ENCODE measurements at regions not wholly inside any gene's neighbourhood (a gene's known extent, or its start where the extent isn't known, plus 50 kb on each side); places are given as distances from the start of the nearest gene placed in this dataset.

GRCh38 chr16:82311528-82311927, 141.5 kb upstream of the MPHOSPH6 start:
- no TSS peak for BruUV-seq (replicated peaks)
- H2AK9ac ChIP-seq (replicated peaks; ENCODE audit: low read depth, low read length, poor library complexity) = no peak overlapping the region
- no peaks in the 10 kb centered on the region for H3K9me1 ChIP-seq (ENCODE audit: insufficient read depth, low read length)
- no peak overlapping the region for H3K4ac ChIP-seq (ENCODE audit: low read depth, low read length)
- no peak overlapping the region for H2BK5ac ChIP-seq (ENCODE audit: low read depth, low read length, poor library complexity, severe bottlenecking)
- H3K18ac ChIP-seq (ENCODE audit: low read depth, low read length) = no peak overlapping the region
- no peak overlapping the region for H4K8ac ChIP-seq (ENCODE audit: low read depth in 2 of 2, low read length in 2 of 2)
- no peak overlapping the region for H3K9ac ChIP-seq (ENCODE audit: low read depth, low read length)
- ATAC-seq (ENCODE audit: low read depth) (no peak), DNase-seq (no peak)
- intact Hi-C loops (cut with micrococcal nuclease) = no loop called here
- no peak overlapping the region for H2AK5ac ChIP-seq (ENCODE audit: low read depth, low read length)
- no peak overlapping the region for H3K4me2 ChIP-seq (ENCODE audit: low read depth, low read length)
- H3K9me3 ChIP-seq (ENCODE audit: control insufficient read depth, insufficient read depth, low read length) = no peaks in the 10 kb centered on the region
- H3K27me3 ChIP-seq (ENCODE audit: control insufficient read depth, insufficient read depth, low read length) = no peaks in the 10 kb centered on the region
- WGBS, 2 experiments (ENCODE audit: extremely low coverage in 2 of 2, insufficient read length in 1 of 2) = 83% methylated on average over 3 of the region's 5 CpGs; no CpG with 5 or more reads in 1 of the 2 experiments
- no peak overlapping the region for H2BK120ac ChIP-seq (ENCODE audit: low read depth, low read length)
- no peak overlapping the region for H2BK15ac ChIP-seq (ENCODE audit: low read depth, low read length)
- no peak overlapping the region for H3K14ac ChIP-seq (replicated peaks; ENCODE audit: low read depth, low read length)
- no peaks in the 10 kb centered on the region for H3K79me1 ChIP-seq (ENCODE audit: low read depth in 1 of 2, low read length in 2 of 2)
- H2BK20ac ChIP-seq (ENCODE audit: low read depth, low read length) = no peak overlapping the region
- no peak overlapping the region for H2AFZ ChIP-seq (replicated peaks; ENCODE audit: low read length, poor library complexity)
- H3K36me3 ChIP-seq (ENCODE audit: control insufficient read depth, insufficient read depth, low read length) = no peaks in the 10 kb centered on the region
- H3K4me3 ChIP-seq (ENCODE audit: insufficient read depth, low read depth, low read length) = no peak overlapping the region
- no peak overlapping the region for H3K56ac ChIP-seq (ENCODE audit: extremely low read depth, insufficient read depth, low read length)
- ChIA-PET CTCF (no interaction called here), POLR2A (ENCODE audit: unreplicated experiment) (no interaction called here)
- H4K5ac ChIP-seq (ENCODE audit: low read depth, low read length) = no peak overlapping the region
- H3K27ac ChIP-seq (ENCODE audit: insufficient read depth, low read length) = no peak overlapping the region
- in situ Hi-C loops (cut with MboI; ENCODE audit: low sequenced_read_pairs) = no loop called here
- H3K4me1 ChIP-seq (ENCODE audit: control insufficient read depth, insufficient read depth, low read length) = no peaks in the 10 kb centered on the region
- no peak overlapping the region for H4K91ac ChIP-seq (ENCODE audit: insufficient read depth, low read depth, low read length)
- TF ChIP-seq SMC3 (IDR thresholded peaks at IDR 0.05; ENCODE audit: low read depth, low read length) (no peak), MAFK (IDR thresholded peaks at IDR 0.05; ENCODE audit: low read depth, low read length) (no peak), NFE2L2 (IDR thresholded peaks at IDR 0.05; ENCODE audit: low read depth, low read length) (no peak), RFX5 (IDR thresholded peaks at IDR 0.05; ENCODE audit: low read depth, low read length) (no peak), CEBPB (IDR thresholded peaks at IDR 0.05; ENCODE audit: low read depth, low read length) (no peak), FOS (IDR thresholded peaks at IDR 0.05; ENCODE audit: low read depth, low read length) (no peak), MXI1 (IDR thresholded peaks at IDR 0.05; ENCODE audit: borderline replicate concordance, low read depth, low read length) (no peak), CTCF (conservative IDR thresholded peaks at IDR 0.05; ENCODE audit: low read depth, low read length) (no peak)
- H4K20me1 ChIP-seq (ENCODE audit: insufficient read depth, low read length) = no peaks in the 10 kb centered on the region
- dilution Hi-C loops (cut with HindIII; ENCODE audit: low sequenced_read_pairs, unreplicated experiment) = no loop called here
- H3K23ac ChIP-seq (ENCODE audit: low read depth, low read length) = no peak overlapping the region
